Activated CD8-positive, alpha-beta T cell treated with anti-CD3 and anti-CD28 coated beads for 36 hours (primary cell): ENCODE measurements at regions not wholly inside any gene's neighbourhood (a gene's known extent, or its start where the extent isn't known, plus 50 kb on each side); places are given as distances from the start of the nearest gene placed in this dataset.

Experiments used
- ATAC-seq: fragments of 200-7000 bp; cut with Tn5 transposase; one replicate; pipeline ENCODE4 v1.10.0; 2021; ENCODE audit warnings: mild to moderate bottlenecking, moderate library complexity
- CTCF ChIA-PET: fragments of 350-600 bp; sonication (Branson Sonifier 250); formaldehyde crosslinking; loops from one replicate; lab custom pipeline; 2021; ENCODE audit warnings: antibody characterized with exemption; lab: Charles Lee
- POLR2A ChIA-PET: fragments of 350-600 bp; sonication (Branson Sonifier 250); formaldehyde crosslinking; loops from one replicate; lab custom pipeline; 2021; ENCODE audit warnings: antibody characterized with exemption; lab: Charles Lee
- DNase-seq: peaks from one replicate; pipeline ENCODE4 v3.0.0-alpha.2; 2020
- H3K27ac Mint-ChIP-seq: one replicate; pipeline ENCODE4 v1.8.0; 2021; ENCODE audit warnings: mild to moderate bottlenecking, mixed read lengths
- H3K27me3 Mint-ChIP-seq: one replicate; pipeline ENCODE4 v1.8.0; 2021; ENCODE audit warnings: mixed read lengths
- H3K36me3 Mint-ChIP-seq: one replicate; pipeline ENCODE4 v1.8.0; 2021; ENCODE audit warnings: low read depth, mixed read lengths
- H3K4me1 Mint-ChIP-seq: one replicate; pipeline ENCODE4 v1.8.0; 2021; ENCODE audit warnings: low read depth, mixed read lengths
- H3K4me3 Mint-ChIP-seq: one replicate; pipeline ENCODE4 v1.8.0; 2021; ENCODE audit warnings: mild to moderate bottlenecking, moderate library complexity, mixed read lengths
- H3K9me3 Mint-ChIP-seq: one replicate; pipeline ENCODE4 v1.8.0; 2021; ENCODE audit warnings: mixed read lengths
- CTCF ChIP-seq: fragments of 200-600 bp; IDR thresholded peaks from one replicate; pipeline ENCODE4 v1.8.0; 2022; ENCODE audit warnings: antibody characterized with exemption, mild to moderate bottlenecking
- intact Hi-C: fragments of 100-400 bp; cut with micrococcal nuclease; formaldehyde crosslinking; loops from one replicate; pipeline ENCODE4 v1.10.0; 2022

DNA sequence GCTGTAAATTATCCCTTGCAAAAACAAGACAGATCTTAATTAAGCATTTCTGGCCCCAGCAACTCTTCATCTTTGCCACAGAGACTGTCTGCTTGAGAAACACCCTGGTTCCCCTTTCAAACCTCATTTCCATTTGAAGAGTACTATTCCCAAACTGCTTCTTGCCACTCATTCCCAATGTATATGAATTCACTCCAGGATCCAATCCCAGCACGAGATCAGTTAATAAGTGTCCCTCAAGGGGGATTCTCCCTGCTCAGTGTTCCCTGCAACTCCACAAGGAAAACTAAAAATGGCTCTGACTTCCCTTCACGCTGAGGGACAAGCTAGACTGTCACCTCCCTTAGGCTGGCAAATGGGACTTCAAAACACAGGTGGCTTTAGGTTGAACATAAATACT is 173.2 kb downstream of the SIPA1L2 start:
- H3K4me1 Mint-ChIP-seq, result peaks cover 14% of the 10 kb centered on the region
- CTCF ChIA-PET, result no interaction called here
- intact Hi-C loops, result no loop called here
- no peak overlapping the region for H3K27ac Mint-ChIP-seq
- H3K27me3 Mint-ChIP-seq, result no peaks in the 10 kb centered on the region
- H3K36me3 Mint-ChIP-seq, result no peaks in the 10 kb centered on the region
- no peak for DNase-seq
- TF ChIP-seq CTCF, result no peak
- POLR2A ChIA-PET, result no interaction called here
- no peaks in the 10 kb centered on the region for H3K9me3 Mint-ChIP-seq
- no peak for ATAC-seq
- no peak overlapping the region for H3K4me3 Mint-ChIP-seq

DNA sequence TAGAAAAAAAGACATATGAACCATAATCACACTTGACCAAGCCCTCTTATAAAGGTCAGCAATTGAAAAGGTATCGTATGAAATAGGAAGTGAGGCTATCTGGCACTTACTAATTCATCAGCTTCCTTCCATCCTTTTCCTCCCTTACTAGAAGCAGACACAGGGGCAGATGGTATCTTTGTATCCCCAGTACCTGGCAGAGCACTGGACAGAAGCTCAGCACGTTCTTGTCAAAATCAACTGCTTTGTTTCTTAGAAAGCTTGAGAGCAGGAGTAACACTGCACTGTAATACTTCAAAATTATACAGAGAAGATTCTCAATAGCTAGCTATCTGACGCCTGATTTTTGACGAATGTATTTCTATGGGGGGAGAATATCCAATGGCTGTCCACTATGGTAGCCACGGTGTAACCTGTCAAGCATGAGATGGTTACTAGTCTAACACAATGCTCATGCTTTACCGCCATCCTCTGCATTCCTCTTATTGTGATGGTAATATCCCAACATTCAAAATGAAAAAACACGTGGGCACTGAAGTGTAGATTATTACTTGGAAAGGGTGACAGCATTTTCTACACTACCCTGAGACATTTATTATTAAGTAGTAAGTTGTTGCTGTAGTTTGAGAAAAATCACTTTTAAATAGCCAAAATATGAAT is 175.6 kb downstream of the SIPA1L2 start:
- Mint-ChIP-seq H3K27ac (no peak overlapping the region), H3K4me3 (no peak overlapping the region), H3K9me3 (no peaks in the 10 kb centered on the region), H3K4me1 (peaks cover 14% of the 10 kb centered on the region), H3K27me3 (no peaks in the 10 kb centered on the region), H3K36me3 (no peaks in the 10 kb centered on the region)
- DNase-seq (no peak), ATAC-seq (no peak)
- TF ChIP-seq CTCF, result no peak
- ChIA-PET POLR2A (no interaction called here), CTCF (no interaction called here)
- intact Hi-C loops, result no loop called here

- H3K36me3 Mint-ChIP-seq, result no peaks in the 10 kb centered on the region
- H3K27me3 Mint-ChIP-seq, result no peaks in the 10 kb centered on the region
- no peak for ATAC-seq
- H3K9me3 Mint-ChIP-seq, result no peaks in the 10 kb centered on the region
- no peak overlapping the region for H3K27ac Mint-ChIP-seq
- POLR2A ChIA-PET, result no interaction called here
- CTCF ChIA-PET, result no interaction called here
- no peak for DNase-seq
- intact Hi-C loops, result no loop called here
- H3K4me3 Mint-ChIP-seq, result no peak overlapping the region
- peaks cover 9% of the 10 kb centered on the region for H3K4me1 Mint-ChIP-seq
- no peak for TF ChIP-seq CTCF
Measured at GRCh38 chr1:232452736-232453440, 177.0 kb downstream of the SIPA1L2 start.

DNA sequence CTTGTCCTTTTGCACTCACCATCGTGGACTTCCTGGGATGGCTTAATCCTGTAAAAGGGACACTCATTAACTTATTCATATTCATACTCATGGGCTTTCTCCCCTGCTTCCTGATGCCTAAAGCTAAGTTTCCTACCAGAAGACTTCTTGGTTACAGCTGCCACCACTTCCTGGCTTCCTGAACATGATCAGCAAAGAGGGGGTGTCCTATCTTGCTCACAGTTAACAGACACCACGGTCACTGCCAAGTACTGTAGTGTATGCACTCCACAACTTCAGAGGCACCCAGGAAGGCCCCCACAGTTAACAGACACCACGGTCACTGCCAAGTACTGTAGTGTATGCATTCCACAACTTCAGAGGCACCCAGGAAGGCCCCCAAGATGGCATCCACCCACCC is 177.8 kb downstream of the SIPA1L2 start:
- ATAC-seq (no peak), DNase-seq (no peak)
- H3K4me3 Mint-ChIP-seq, result no peak overlapping the region
- ChIA-PET CTCF (no interaction called here), POLR2A (no interaction called here)
- H3K27me3 Mint-ChIP-seq, result no peaks in the 10 kb centered on the region
- peaks cover 3% of the 10 kb centered on the region for H3K4me1 Mint-ChIP-seq
- H3K9me3 Mint-ChIP-seq, result no peaks in the 10 kb centered on the region
- intact Hi-C loops, result no loop called here
- no peaks in the 10 kb centered on the region for H3K36me3 Mint-ChIP-seq
- no peak overlapping the region for H3K27ac Mint-ChIP-seq
- no peak for TF ChIP-seq CTCF

DNA sequence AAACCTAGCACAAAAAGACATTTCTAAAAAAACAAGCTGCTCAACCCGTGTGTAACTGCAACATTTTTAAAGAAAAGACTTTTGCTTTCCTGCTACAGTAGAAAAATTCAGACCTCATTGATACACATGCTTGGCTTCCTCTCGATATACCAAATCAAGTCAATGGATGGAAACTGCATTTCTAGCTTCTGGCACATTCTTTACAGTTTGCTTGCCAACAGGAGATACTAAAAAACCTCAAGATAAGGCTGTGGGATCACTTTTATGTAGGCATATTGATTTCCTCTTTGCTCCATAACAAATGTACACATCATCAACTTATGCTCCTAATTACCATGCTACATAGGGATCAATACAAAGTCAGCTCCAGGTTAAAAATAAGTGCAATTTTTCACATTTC is 178.4 kb downstream of the SIPA1L2 start:
- peaks cover 3% of the 10 kb centered on the region for H3K4me1 Mint-ChIP-seq
- no peaks in the 10 kb centered on the region for H3K9me3 Mint-ChIP-seq
- CTCF ChIA-PET, result interaction anchor here (1.5 kb wide), 1 partner anchor 8 kb away, joined by 4 read pairs; no protein-coding TSS in a partner anchor
- H3K27ac Mint-ChIP-seq, result no peak overlapping the region
- no peak overlapping the region for H3K4me3 Mint-ChIP-seq
- DNase-seq (no peak), ATAC-seq (no peak)
- intact Hi-C loops, result no loop called here
- POLR2A ChIA-PET, result no interaction called here
- no peak for TF ChIP-seq CTCF
- H3K27me3 Mint-ChIP-seq, result no peaks in the 10 kb centered on the region
- no peaks in the 10 kb centered on the region for H3K36me3 Mint-ChIP-seq
